ENCODE measurements at regions not wholly inside any gene's neighbourhood (a gene's known extent, or its start where the extent isn't known, plus 50 kb on each side); places are given as distances from the start of the nearest gene placed in this dataset.

DNA sequence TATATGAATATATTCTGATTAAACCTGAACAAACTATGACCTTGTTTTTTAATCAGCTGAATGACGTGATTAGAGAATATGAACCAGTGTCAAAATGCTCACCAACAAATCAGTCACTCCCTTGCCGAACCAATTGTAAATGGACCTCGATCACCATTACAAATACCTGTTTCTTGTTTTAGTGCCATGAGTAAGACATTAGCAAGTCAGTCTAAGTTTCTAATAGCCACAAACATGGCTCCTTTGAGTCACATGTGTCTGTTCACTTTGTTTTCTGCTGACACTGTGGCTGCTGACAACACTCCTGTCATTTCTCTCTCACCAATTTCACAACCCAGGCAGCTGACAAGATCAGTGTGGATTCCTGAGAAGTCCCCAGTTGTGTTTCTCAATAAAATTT, 286.2 kb upstream of the MDGA2 start:
- no peak overlapping the region for H3K4me3 ChIP-seq (ENCODE audit: low read length)
- peak; percentile 9 for DNase-seq (ENCODE audit: low read depth)
- TF ChIP-seq CTCF (IDR thresholded peaks at IDR 0.05; ENCODE audit: insufficient read depth, low read depth, low read length, missing control alignments), result no peak

GRCh38 chr14:47959740-47960139, 284.3 kb upstream of the MDGA2 start:
- H3K4me3 ChIP-seq (ENCODE audit: low read length), result no peak overlapping the region
- peak; percentile 4 for DNase-seq (ENCODE audit: low read depth)
- TF ChIP-seq CTCF (IDR thresholded peaks at IDR 0.05; ENCODE audit: insufficient read depth, low read depth, low read length, missing control alignments), result no peak

- no peak overlapping the region for H3K4me3 ChIP-seq (ENCODE audit: low read length)
- no peak for DNase-seq (ENCODE audit: low read depth)
- TF ChIP-seq CTCF (IDR thresholded peaks at IDR 0.05; ENCODE audit: insufficient read depth, low read depth, low read length, missing control alignments), result no peak
Measured at GRCh38 chr14:47949006-47949405, 273.6 kb upstream of the MDGA2 start.

- DNase-seq (ENCODE audit: low read depth), result no peak
- no peak overlapping the region for H3K4me3 ChIP-seq (ENCODE audit: low read length)
- TF ChIP-seq CTCF (IDR thresholded peaks at IDR 0.05; ENCODE audit: insufficient read depth, low read depth, low read length, missing control alignments), result no peak
Measured at GRCh38 chr14:47935332-47935731, 259.9 kb upstream of the MDGA2 start.

DNA sequence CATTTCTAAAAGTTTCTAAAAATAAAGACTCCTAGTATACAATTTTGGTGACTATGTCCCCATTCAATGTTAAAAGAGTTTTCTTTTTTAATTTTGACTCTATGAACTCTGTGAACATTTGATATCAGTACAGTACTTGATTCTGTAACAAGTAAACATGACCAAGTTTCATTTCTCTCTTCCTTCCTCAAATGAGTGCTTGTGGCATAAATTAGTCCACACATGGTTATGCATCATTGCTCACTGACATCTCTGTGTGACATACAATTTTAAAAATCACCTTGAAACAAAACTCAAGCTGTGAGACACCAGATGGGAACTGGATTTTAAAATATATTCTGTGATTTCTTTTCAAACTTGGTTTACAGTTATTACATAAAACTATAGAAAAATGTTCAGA, 253.9 kb upstream of the MDGA2 start:
- H3K4me3 ChIP-seq (ENCODE audit: low read length), result no peak overlapping the region
- no peak for TF ChIP-seq CTCF (IDR thresholded peaks at IDR 0.05; ENCODE audit: insufficient read depth, low read depth, low read length, missing control alignments)
- no peak for DNase-seq (ENCODE audit: low read depth)

GRCh38 chr14:47921133-47921532, 245.7 kb upstream of the MDGA2 start:
- no peak for TF ChIP-seq CTCF (IDR thresholded peaks at IDR 0.05; ENCODE audit: insufficient read depth, low read depth, low read length, missing control alignments)
- no peak overlapping the region for H3K4me3 ChIP-seq (ENCODE audit: low read length)
- no peak for DNase-seq (ENCODE audit: low read depth)

- no peak overlapping the region for H3K4me3 ChIP-seq (ENCODE audit: low read length)
- no peak for TF ChIP-seq CTCF (IDR thresholded peaks at IDR 0.05; ENCODE audit: insufficient read depth, low read depth, low read length, missing control alignments)
- DNase-seq (ENCODE audit: low read depth), result no peak
Measured at GRCh38 chr14:47919997-47920396, 244.6 kb upstream of the MDGA2 start.

Data from epithelial cell of esophagus (primary cell).